Muscle of leg (tissue), 3 donors: ENCODE measurements at regions not wholly inside any gene's neighbourhood (a gene's known extent, or its start where the extent isn't known, plus 50 kb on each side); places are given as distances from the start of the nearest gene placed in this dataset.
"Not testable (repeated sequence)": the region's sequence is repeated elsewhere in the genome, so short reads cannot be mapped to it uniquely, and the experiment has no call there.

Experiments used
- DNase-seq: peaks from one replicate; pipeline ENCODE4 v3.0.0; 2013
- H3K27ac ChIP-seq: one replicate; pipeline ENCODE4 v1.5.1; 2013; ENCODE audit warnings: mild to moderate bottlenecking, low read length, control low read depth
- H3K27me3 ChIP-seq: one replicate; pipeline ENCODE4 v1.6.1; 2013; ENCODE audit warnings: low read length; ENCODE audit not compliant: control insufficient read depth, insufficient read depth
- H3K36me3 ChIP-seq: one replicate; pipeline ENCODE4 v1.6.1; 2013; ENCODE audit warnings: low read length; ENCODE audit not compliant: control insufficient read depth, insufficient read depth
- H3K4me1 ChIP-seq: one replicate; pipeline ENCODE4 v1.6.1; 2013; ENCODE audit warnings: low read length; ENCODE audit not compliant: control insufficient read depth, insufficient read depth
- H3K4me3 ChIP-seq: one replicate; pipeline ENCODE4 v1.5.1; 2013; ENCODE audit warnings: low read length, control low read depth
- H3K9me3 ChIP-seq: replicated peaks from 2 replicates; pipeline ENCODE4 v1.6.1; 2013; ENCODE audit warnings: low read depth, low read length; ENCODE audit not compliant: control insufficient read depth
- WGBS: methylation state at CpG from one replicate; pipeline ENCODE4 v1.1.5; 2013; ENCODE audit warnings: missing lambda C conversion rate; ENCODE audit not compliant: insufficient coverage; 5-methylcytosine and 5-hydroxymethylcytosine counted together

GRCh38 chr2:129009555-129010146, 691.0 kb upstream of the HS6ST1 start:
- no peaks in the 10 kb centered on the region for H3K36me3 ChIP-seq
- H3K4me1 ChIP-seq: no peaks in the 10 kb centered on the region
- no peaks in the 10 kb centered on the region for H3K27me3 ChIP-seq
- 91% methylated on average over 10 of the region's 11 CpGs for WGBS
- no peak overlapping the region for H3K27ac ChIP-seq
- H3K9me3 ChIP-seq: no peaks in the 10 kb centered on the region
- H3K4me3 ChIP-seq: no peak overlapping the region
- no peak for DNase-seq

GRCh38 chr2:129010262-129010661, 691.6 kb upstream of the HS6ST1 start:
- WGBS: 83% methylated on average over 1 of the region's 5 CpGs

GRCh38 chr2:129011466-129012061, 692.9 kb upstream of the HS6ST1 start:
- Histone ChIP-seq H3K9me3 (no peaks in the 10 kb centered on the region), H3K27ac (no peak overlapping the region), H3K4me3 (no peak overlapping the region), H3K36me3 (no peaks in the 10 kb centered on the region), H3K4me1 (no peaks in the 10 kb centered on the region), H3K27me3 (no peaks in the 10 kb centered on the region)
- WGBS: 80% methylated on average over 9 of the region's 9 CpGs
- no peak for DNase-seq

More at GRCh38 chr2:129010262-129010661, 691.6 kb upstream of the HS6ST1 start:
- no peaks in the 10 kb centered on the region for H3K9me3 ChIP-seq
- H3K27ac ChIP-seq: no peak overlapping the region
- no peaks in the 10 kb centered on the region for H3K27me3 ChIP-seq
- no peak overlapping the region for H3K4me3 ChIP-seq
- H3K36me3 ChIP-seq: no peaks in the 10 kb centered on the region
- DNase-seq: no peak
- no peaks in the 10 kb centered on the region for H3K4me1 ChIP-seq

GRCh38 chr2:129014432-129014831, 695.8 kb upstream of the HS6ST1 start:
- no peaks in the 10 kb centered on the region for H3K4me1 ChIP-seq
- no peaks in the 10 kb centered on the region for H3K36me3 ChIP-seq
- H3K9me3 ChIP-seq: no peaks in the 10 kb centered on the region
- WGBS: 73% methylated on average over 1 of the region's 2 CpGs
- DNase-seq: no peak
- H3K27ac ChIP-seq: no peak overlapping the region
- H3K4me3 ChIP-seq: no peak overlapping the region
- H3K27me3 ChIP-seq: no peaks in the 10 kb centered on the region

GRCh38 chr2:129015397-129016285, 697.0 kb upstream of the HS6ST1 start:
- no peaks in the 10 kb centered on the region for H3K9me3 ChIP-seq
- no peak overlapping the region for H3K4me3 ChIP-seq
- H3K36me3 ChIP-seq: no peaks in the 10 kb centered on the region
- WGBS: 89% methylated on average over 4 of the region's 9 CpGs
- DNase-seq: no peak
- no peaks in the 10 kb centered on the region for H3K4me1 ChIP-seq
- H3K27ac ChIP-seq: no peak overlapping the region
- H3K27me3 ChIP-seq: no peaks in the 10 kb centered on the region

- no peaks in the 10 kb centered on the region for H3K4me1 ChIP-seq
- no peaks in the 10 kb centered on the region for H3K27me3 ChIP-seq
- no peak overlapping the region for H3K4me3 ChIP-seq
- 86% methylated on average over 4 of the region's 4 CpGs for WGBS
- no peak for DNase-seq
- no peak overlapping the region for H3K27ac ChIP-seq
- H3K36me3 ChIP-seq: no peaks in the 10 kb centered on the region
- no peaks in the 10 kb centered on the region for H3K9me3 ChIP-seq
Observed at GRCh38 chr2:129016972-129017371, 698.3 kb upstream of the HS6ST1 start.

GRCh38 chr2:129024796-129025195, 706.1 kb upstream of the HS6ST1 start:
- no peak for DNase-seq
- no peaks in the 10 kb centered on the region for H3K36me3 ChIP-seq
- WGBS: no CpG with 5 or more reads among the region's 2 CpGs

GRCh38 chr2:129035992-129036391, 717.3 kb upstream of the HS6ST1 start:
- no CpG with 5 or more reads among the region's 3 CpGs for WGBS
- Histone ChIP-seq H3K4me1 (no peaks in the 10 kb centered on the region), H3K9me3 (no peaks in the 10 kb centered on the region), H3K27me3 (no peaks in the 10 kb centered on the region), H3K36me3 (no peaks in the 10 kb centered on the region), H3K4me3 (no peak overlapping the region), H3K27ac (no peak overlapping the region)
- DNase-seq: no peak

More at GRCh38 chr2:129024796-129025195, 706.1 kb upstream of the HS6ST1 start:
- Histone ChIP-seq H3K27ac (no peak overlapping the region), H3K9me3 (no peaks in the 10 kb centered on the region), H3K4me3 (no peak overlapping the region), H3K4me1 (no peaks in the 10 kb centered on the region), H3K27me3 (no peaks in the 10 kb centered on the region)

- H3K27ac ChIP-seq, DNase-seq, H3K4me1 ChIP-seq, H3K36me3 ChIP-seq, H3K27me3 ChIP-seq, H3K4me3 ChIP-seq, H3K9me3 ChIP-seq: not testable (repeated sequence)
- WGBS: 62% methylated on average over 4 of the region's 10 CpGs
Observed at GRCh38 chr2:129043677-129044076, 725.0 kb upstream of the HS6ST1 start.

- not testable (repeated sequence) for H3K4me3 ChIP-seq, H3K27ac ChIP-seq, H3K9me3 ChIP-seq, DNase-seq, H3K36me3 ChIP-seq, H3K4me1 ChIP-seq, H3K27me3 ChIP-seq
- no CpG with 5 or more reads among the region's 1 CpG for WGBS
Observed at GRCh38 chr2:129046475-129046874, 727.8 kb upstream of the HS6ST1 start.
